ENCODE measurements at regions not wholly inside any gene's neighbourhood (a gene's known extent, or its start where the extent isn't known, plus 50 kb on each side); places are given as distances from the start of the nearest gene placed in this dataset.

- no peak for TF ChIP-seq CTCF (IDR thresholded peaks at IDR 0.05)
- no peak for TF ChIP-seq POLR2A (IDR thresholded peaks at IDR 0.05)
Observed at GRCh38 chrX:94937491-94937890, 1263.5 kb downstream of the FAM133A start.
